HCT116 (cell line): ENCODE measurements at regions not wholly inside any gene's neighbourhood (a gene's known extent, or its start where the extent isn't known, plus 50 kb on each side); places are given as distances from the start of the nearest gene placed in this dataset.

Experiments
- ATAC-seq: fragments of 200-7000 bp; cut with Tn5 transposase; 2 replicates; pipeline ENCODE4 v1.9.1; 2020; ENCODE audit warnings: mild to moderate bottlenecking, moderate library complexity
- BruUV-seq: library from RNA; stranded (reverse); fragments of 400-500 nt; replicated peaks from 2 replicates; lab custom pipeline; 2021; lab: Mats Ljungman, UMichigan
- CTCF ChIA-PET: fragments of 300-600 bp; sonication (Branson Sonifier 250); formaldehyde crosslinking; loops from one replicate; lab custom pipeline; 2021; ENCODE audit warnings: antibody characterized with exemption; lab: Charles Lee
- POLR2A ChIA-PET: fragments of 300-600, 350-600 bp; sonication (Branson Sonifier 250); formaldehyde crosslinking; loops from one replicate; lab custom pipeline; 2021; ENCODE audit warnings: antibody characterized with exemption; lab: Charles Lee
- RAD21 ChIA-PET, 2 experiments: fragments of 300-600 bp; sonication (Branson Sonifier 250); formaldehyde crosslinking; loops; one replicate each; lab custom pipeline; 2023; ENCODE audit warnings: low total read pairs in 2 of 2; ENCODE audit not compliant: uncharacterized antibody in 2 of 2, unreplicated experiment in 2 of 2, low non-redundant PET in 1 of 2; lab: Charles Lee
- DNase-seq: peaks from one replicate; pipeline ENCODE4 v3.0.0-alpha.2; 2010; ENCODE audit warnings: low read depth, low spot score
- H2AFZ ChIP-seq: fragments of 200-600 bp; shearing (Covaris generic), sonication (generic); 2 replicates; pipeline ENCODE4 v1.6.1; 2017; ENCODE audit warnings: low read depth, mixed run types, mixed read lengths, antibody characterized with exemption, low read length; ENCODE audit not compliant: poor library complexity, severe bottlenecking
- H3K27ac ChIP-seq: 2 replicates; pipeline ENCODE4 v1.5.1; 2012; ENCODE audit warnings: low read depth, low read length
- H3K27me3 ChIP-seq: fragments of 200-600 bp; sonication (generic); 2 replicates; pipeline ENCODE4 v1.6.1; 2016; ENCODE audit warnings: mixed run types, low read length, mixed read lengths; ENCODE audit not compliant: insufficient read depth
- H3K36me3 ChIP-seq, 2 experiments: fragments of 200-500 bp in 1 of 2; fragments of 200-600 bp in 1 of 2; sonication (Bioruptor generic) in 1 of 2; sonication (generic) in 1 of 2; 2 replicates each; pipeline versions ENCODE4 v1.5.1 to v1.6.1; 2014 to 2016; ENCODE audit warnings: low read length in 2 of 2, inconsistent platforms in 1 of 2, mixed read lengths in 1 of 2, mixed run types in 1 of 2; ENCODE audit not compliant: insufficient read depth in 2 of 2, control insufficient read depth in 1 of 2
- H3K4me1 ChIP-seq, 2 experiments: fragments of 200-600 bp in 1 of 2; sonication (generic) in 1 of 2; 2 replicates each; pipeline versions ENCODE4 v1.5.1 to v1.6.1; 2012 to 2017; ENCODE audit warnings: low read length in 2 of 2, inconsistent platforms in 1 of 2, mild to moderate bottlenecking in 1 of 2, mixed read lengths in 1 of 2, mixed run types in 1 of 2, moderate library complexity in 1 of 2; ENCODE audit not compliant: insufficient read depth in 2 of 2, control insufficient read depth in 1 of 2
- H3K4me2 ChIP-seq: fragments of 200-600 bp; sonication (generic); 2 replicates; pipeline ENCODE4 v1.6.1; 2017; ENCODE audit warnings: mixed run types, low read length, mixed read lengths
- H3K4me3 ChIP-seq, 2 experiments: fragments of 200-600 bp in 1 of 2; sonication (generic) in 1 of 2; replicated peaks in 1 of 2; 2 replicates each; pipeline ENCODE4 v1.5.1; 2011 to 2016; ENCODE audit warnings: low read length in 2 of 2, control low read depth in 1 of 2, low read depth in 1 of 2, mild to moderate bottlenecking in 1 of 2, mixed read lengths in 1 of 2, mixed run types in 1 of 2
- H3K79me2 ChIP-seq: fragments of 200-600 bp; sonication (generic); 2 replicates; pipeline ENCODE4 v1.6.1; 2017; ENCODE audit warnings: mild to moderate bottlenecking, mixed run types, low read length, moderate library complexity, mixed read lengths; ENCODE audit not compliant: insufficient read depth
- H3K9ac ChIP-seq: fragments of 200-600 bp; sonication (generic); 2 replicates; pipeline ENCODE4 v1.6.1; 2016; ENCODE audit warnings: low read length, mixed read lengths
- H3K9me2 ChIP-seq: fragments of 200-600 bp; sonication (generic), shearing (Covaris generic); 2 replicates; pipeline ENCODE4 v1.6.1; 2017; ENCODE audit warnings: mixed run types, mild to moderate bottlenecking, moderate library complexity; ENCODE audit not compliant: insufficient read depth
- H3K9me3 ChIP-seq, 2 experiments: fragments of 200-500 bp in 1 of 2; fragments of 200-600 bp in 1 of 2; sonication (Bioruptor generic) in 1 of 2; sonication (generic) in 1 of 2; 2 replicates each; pipeline ENCODE4 v1.6.1; 2014 to 2017; ENCODE audit warnings: low read length in 2 of 2, mixed read lengths in 2 of 2, inconsistent platforms in 1 of 2, low read depth in 1 of 2, mild to moderate bottlenecking in 1 of 2, mixed run types in 1 of 2, moderate library complexity in 1 of 2; ENCODE audit not compliant: control insufficient read depth in 1 of 2, insufficient read depth in 1 of 2
- H4K20me1 ChIP-seq: fragments of 200-600 bp; sonication (generic), shearing (Covaris generic); 2 replicates; pipeline ENCODE4 v1.6.1; 2017; ENCODE audit warnings: mixed run types, mild to moderate bottlenecking, moderate library complexity; ENCODE audit not compliant: insufficient read depth
- EGR1 ChIP-seq: IDR thresholded peaks from 2 replicates; pipeline ENCODE4 v1.6.1; 2012; ENCODE audit warnings: low read depth
- ELF1 ChIP-seq: IDR thresholded peaks from 2 replicates; pipeline ENCODE4 v1.6.1; 2012; ENCODE audit warnings: low read depth, borderline replicate concordance
- EZH2phosphoT487 ChIP-seq: fragments of 200-600 bp; IDR thresholded peaks from 2 replicates; pipeline ENCODE4 v1.6.1; 2018; ENCODE audit warnings: antibody characterized with exemption, borderline replicate concordance
- POLR2A ChIP-seq: IDR thresholded peaks from 2 replicates; pipeline ENCODE4 v1.7.0; 2011; ENCODE audit warnings: borderline replicate concordance; ENCODE audit not compliant: insufficient read depth, insufficient read length; ENCODE audit errors: extremely low read depth
- TCF7L2 ChIP-seq: IDR thresholded peaks from 2 replicates; pipeline ENCODE4 v1.7.0; 2011; ENCODE audit warnings: borderline replicate concordance, inconsistent platforms; ENCODE audit not compliant: insufficient read depth, insufficient read length; ENCODE audit errors: extremely low read depth
- ZFX ChIP-seq: fragments of 450-650 bp; IDR thresholded peaks from 2 replicates; pipeline ENCODE4 v1.6.1; 2017
- intact Hi-C: fragments of 100-400 bp; cut with micrococcal nuclease; formaldehyde crosslinking; loops from 2 replicates; pipeline ENCODE4 v1.10.0; 2022
- TF ChIP-seq, protein P1 (sequence below), 3 experiments: fragments of 200-600 bp in 1 of 3; sonication (generic) in 1 of 3; IDR thresholded peaks in 2 of 3; conservative IDR thresholded peaks in 1 of 3; 2 replicates each; pipeline ENCODE4 v1.5.1; 2012 to 2017; ENCODE audit warnings: low read depth in 2 of 3, low read length in 2 of 3, antibody characterized with exemption in 1 of 3, borderline replicate concordance in 1 of 3, control low read depth in 1 of 3, mild to moderate bottlenecking in 1 of 3, mixed read lengths in 1 of 3, mixed run types in 1 of 3, moderate library complexity in 1 of 3; ENCODE audit not compliant: insufficient read depth in 1 of 3

GRCh38 chr10:110399106-110399964 lies 94.6 kb upstream of the SMNDC1 start:
- Histone ChIP-seq H3K9me2 (no peaks in the 10 kb centered on the region), H3K4me2 (peak overlapping the region; percentile 75), H3K4me1 (peaks cover 68 to 99% of the 10 kb centered on the region in 2 experiments), H4K20me1 (no peaks in the 10 kb centered on the region), H3K36me3 (no peaks in the 10 kb centered on the region), H3K27ac (peak overlapping the region; percentile 85), H3K4me3 (peak overlapping the region; percentile 14 to 45), H2AFZ (no peak overlapping the region), H3K9me3 (no peaks in the 10 kb centered on the region), H3K79me2 (no peaks in the 10 kb centered on the region), H3K27me3 (no peaks in the 10 kb centered on the region), H3K9ac (peak overlapping the region; percentile 60)
- ChIA-PET RAD21 (interaction anchor here (0.8 to 1.6 kb wide), 5 partner anchors 10 to 44 kb away, joined by 3 to 10 read pairs (median 3); no protein-coding TSS in a partner anchor), CTCF (interaction anchor here (1.0 to 5.0 kb wide), 5 partner anchors 9 to 147 kb away, joined by 3 to 31 read pairs (median 3); partner anchors contain the start of gene SMNDC1), POLR2A (interaction anchor here (0.7 to 26.1 kb wide), 16 partner anchors 12 to 1985 kb away, joined by 3 to 438 read pairs (median 5); partner anchors contain the start of genes DUSP5 and SMNDC1)
- TF ChIP-seq ELF1, result no peak
- peak; percentile 31 for TF ChIP-seq POLR2A
- TF ChIP-seq EGR1, result no peak
- peak; percentile 72 for TF ChIP-seq TCF7L2
- TF ChIP-seq EZH2phosphoT487, result no peak
- no peak for TF ChIP-seq ZFX
- TF ChIP-seq, protein P1, sequence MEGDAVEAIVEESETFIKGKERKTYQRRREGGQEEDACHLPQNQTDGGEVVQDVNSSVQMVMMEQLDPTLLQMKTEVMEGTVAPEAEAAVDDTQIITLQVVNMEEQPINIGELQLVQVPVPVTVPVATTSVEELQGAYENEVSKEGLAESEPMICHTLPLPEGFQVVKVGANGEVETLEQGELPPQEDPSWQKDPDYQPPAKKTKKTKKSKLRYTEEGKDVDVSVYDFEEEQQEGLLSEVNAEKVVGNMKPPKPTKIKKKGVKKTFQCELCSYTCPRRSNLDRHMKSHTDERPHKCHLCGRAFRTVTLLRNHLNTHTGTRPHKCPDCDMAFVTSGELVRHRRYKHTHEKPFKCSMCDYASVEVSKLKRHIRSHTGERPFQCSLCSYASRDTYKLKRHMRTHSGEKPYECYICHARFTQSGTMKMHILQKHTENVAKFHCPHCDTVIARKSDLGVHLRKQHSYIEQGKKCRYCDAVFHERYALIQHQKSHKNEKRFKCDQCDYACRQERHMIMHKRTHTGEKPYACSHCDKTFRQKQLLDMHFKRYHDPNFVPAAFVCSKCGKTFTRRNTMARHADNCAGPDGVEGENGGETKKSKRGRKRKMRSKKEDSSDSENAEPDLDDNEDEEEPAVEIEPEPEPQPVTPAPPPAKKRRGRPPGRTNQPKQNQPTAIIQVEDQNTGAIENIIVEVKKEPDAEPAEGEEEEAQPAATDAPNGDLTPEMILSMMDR (IDR thresholded peaks at IDR 0.05 in 2 of 3, conservative IDR thresholded peaks at IDR 0.05 in 1 of 3; ENCODE audit: borderline replicate concordance in 1 of 3, insufficient read depth in 1 of 3, low read depth in 2 of 3, low read length in 2 of 3), result no peak
- intact Hi-C loops, result loop anchor here (1.0 to 5.0 kb wide), 5 partner anchors 11 to 1983 kb away; no protein-coding TSS in a partner anchor
- no TSS peak for BruUV-seq
- ATAC-seq (peak; percentile 49), DNase-seq (peak; percentile 95)
